HCT116 (cell line): ENCODE measurements at regions not wholly inside any gene's neighbourhood (a gene's known extent, or its start where the extent isn't known, plus 50 kb on each side); places are given as distances from the start of the nearest gene placed in this dataset.

Experiments
- ATAC-seq: fragments of 200-7000 bp; cut with Tn5 transposase; 2 replicates; pipeline ENCODE4 v1.9.1; 2020; ENCODE audit warnings: mild to moderate bottlenecking, moderate library complexity
- BruUV-seq: library from RNA; stranded (reverse); fragments of 400-500 nt; replicated peaks from 2 replicates; lab custom pipeline; 2021; lab: Mats Ljungman, UMichigan
- CTCF ChIA-PET: fragments of 300-600 bp; sonication (Branson Sonifier 250); formaldehyde crosslinking; loops from one replicate; lab custom pipeline; 2021; ENCODE audit warnings: antibody characterized with exemption; lab: Charles Lee
- POLR2A ChIA-PET: fragments of 300-600, 350-600 bp; sonication (Branson Sonifier 250); formaldehyde crosslinking; loops from one replicate; lab custom pipeline; 2021; ENCODE audit warnings: antibody characterized with exemption; lab: Charles Lee
- RAD21 ChIA-PET, 2 experiments: fragments of 300-600 bp; sonication (Branson Sonifier 250); formaldehyde crosslinking; loops; one replicate each; lab custom pipeline; 2023; ENCODE audit warnings: low total read pairs in 2 of 2; ENCODE audit not compliant: uncharacterized antibody in 2 of 2, unreplicated experiment in 2 of 2, low non-redundant PET in 1 of 2; lab: Charles Lee
- DNase-seq: peaks from one replicate; pipeline ENCODE4 v3.0.0-alpha.2; 2010; ENCODE audit warnings: low read depth, low spot score
- H2AFZ ChIP-seq: fragments of 200-600 bp; shearing (Covaris generic), sonication (generic); 2 replicates; pipeline ENCODE4 v1.6.1; 2017; ENCODE audit warnings: low read depth, mixed run types, mixed read lengths, antibody characterized with exemption, low read length; ENCODE audit not compliant: poor library complexity, severe bottlenecking
- H3K27ac ChIP-seq: 2 replicates; pipeline ENCODE4 v1.5.1; 2012; ENCODE audit warnings: low read depth, low read length
- H3K27me3 ChIP-seq: fragments of 200-600 bp; sonication (generic); 2 replicates; pipeline ENCODE4 v1.6.1; 2016; ENCODE audit warnings: mixed run types, low read length, mixed read lengths; ENCODE audit not compliant: insufficient read depth
- H3K36me3 ChIP-seq, 2 experiments: fragments of 200-500 bp in 1 of 2; fragments of 200-600 bp in 1 of 2; sonication (Bioruptor generic) in 1 of 2; sonication (generic) in 1 of 2; 2 replicates each; pipeline versions ENCODE4 v1.5.1 to v1.6.1; 2014 to 2016; ENCODE audit warnings: low read length in 2 of 2, inconsistent platforms in 1 of 2, mixed read lengths in 1 of 2, mixed run types in 1 of 2; ENCODE audit not compliant: insufficient read depth in 2 of 2, control insufficient read depth in 1 of 2
- H3K4me1 ChIP-seq, 2 experiments: fragments of 200-600 bp in 1 of 2; sonication (generic) in 1 of 2; 2 replicates each; pipeline versions ENCODE4 v1.5.1 to v1.6.1; 2012 to 2017; ENCODE audit warnings: low read length in 2 of 2, inconsistent platforms in 1 of 2, mild to moderate bottlenecking in 1 of 2, mixed read lengths in 1 of 2, mixed run types in 1 of 2, moderate library complexity in 1 of 2; ENCODE audit not compliant: insufficient read depth in 2 of 2, control insufficient read depth in 1 of 2
- H3K4me2 ChIP-seq: fragments of 200-600 bp; sonication (generic); 2 replicates; pipeline ENCODE4 v1.6.1; 2017; ENCODE audit warnings: mixed run types, low read length, mixed read lengths
- H3K4me3 ChIP-seq, 2 experiments: fragments of 200-600 bp in 1 of 2; sonication (generic) in 1 of 2; replicated peaks in 1 of 2; 2 replicates each; pipeline ENCODE4 v1.5.1; 2011 to 2016; ENCODE audit warnings: low read length in 2 of 2, control low read depth in 1 of 2, low read depth in 1 of 2, mild to moderate bottlenecking in 1 of 2, mixed read lengths in 1 of 2, mixed run types in 1 of 2
- H3K79me2 ChIP-seq: fragments of 200-600 bp; sonication (generic); 2 replicates; pipeline ENCODE4 v1.6.1; 2017; ENCODE audit warnings: mild to moderate bottlenecking, mixed run types, low read length, moderate library complexity, mixed read lengths; ENCODE audit not compliant: insufficient read depth
- H3K9ac ChIP-seq: fragments of 200-600 bp; sonication (generic); 2 replicates; pipeline ENCODE4 v1.6.1; 2016; ENCODE audit warnings: low read length, mixed read lengths
- H3K9me2 ChIP-seq: fragments of 200-600 bp; sonication (generic), shearing (Covaris generic); 2 replicates; pipeline ENCODE4 v1.6.1; 2017; ENCODE audit warnings: mixed run types, mild to moderate bottlenecking, moderate library complexity; ENCODE audit not compliant: insufficient read depth
- H3K9me3 ChIP-seq, 2 experiments: fragments of 200-500 bp in 1 of 2; fragments of 200-600 bp in 1 of 2; sonication (Bioruptor generic) in 1 of 2; sonication (generic) in 1 of 2; 2 replicates each; pipeline ENCODE4 v1.6.1; 2014 to 2017; ENCODE audit warnings: low read length in 2 of 2, mixed read lengths in 2 of 2, inconsistent platforms in 1 of 2, low read depth in 1 of 2, mild to moderate bottlenecking in 1 of 2, mixed run types in 1 of 2, moderate library complexity in 1 of 2; ENCODE audit not compliant: control insufficient read depth in 1 of 2, insufficient read depth in 1 of 2
- H4K20me1 ChIP-seq: fragments of 200-600 bp; sonication (generic), shearing (Covaris generic); 2 replicates; pipeline ENCODE4 v1.6.1; 2017; ENCODE audit warnings: mixed run types, mild to moderate bottlenecking, moderate library complexity; ENCODE audit not compliant: insufficient read depth
- CBX3 ChIP-seq: IDR thresholded peaks from 2 replicates; pipeline ENCODE4 v1.6.1; 2012; ENCODE audit warnings: low read depth
- CTCF ChIP-seq, 3 experiments: fragments of 200-600 bp in 1 of 3; sonication (generic) in 1 of 3; IDR thresholded peaks in 2 of 3; conservative IDR thresholded peaks in 1 of 3; 2 replicates each; pipeline ENCODE4 v1.5.1; 2012 to 2017; ENCODE audit warnings: low read depth in 2 of 3, low read length in 2 of 3, antibody characterized with exemption in 1 of 3, borderline replicate concordance in 1 of 3, control low read depth in 1 of 3, mild to moderate bottlenecking in 1 of 3, mixed read lengths in 1 of 3, mixed run types in 1 of 3, moderate library complexity in 1 of 3; ENCODE audit not compliant: insufficient read depth in 1 of 3
- ELF1 ChIP-seq: IDR thresholded peaks from 2 replicates; pipeline ENCODE4 v1.6.1; 2012; ENCODE audit warnings: low read depth, borderline replicate concordance
- EZH2 ChIP-seq: fragments of 200-600 bp; sonication (generic); IDR thresholded peaks from 2 replicates; pipeline ENCODE4 v1.6.1; 2017; ENCODE audit warnings: antibody characterized with exemption, mixed run types
- EZH2phosphoT487 ChIP-seq: fragments of 200-600 bp; IDR thresholded peaks from 2 replicates; pipeline ENCODE4 v1.6.1; 2018; ENCODE audit warnings: antibody characterized with exemption, borderline replicate concordance
- JUND ChIP-seq: IDR thresholded peaks from 2 replicates; pipeline ENCODE4 v1.6.1; 2012
- POLR2AphosphoS5 ChIP-seq: IDR thresholded peaks from 2 replicates; pipeline ENCODE4 v1.6.1; 2011; ENCODE audit warnings: mild to moderate bottlenecking, low read depth, low read length, moderate library complexity
- REST ChIP-seq: IDR thresholded peaks from 2 replicates; pipeline ENCODE4 v1.6.1; 2012; ENCODE audit warnings: low read depth
- SIN3A ChIP-seq: IDR thresholded peaks from 2 replicates; pipeline ENCODE4 v1.6.1; 2012; ENCODE audit warnings: low read depth
- SP1 ChIP-seq: IDR thresholded peaks from 2 replicates; pipeline ENCODE4 v1.6.1; 2012; ENCODE audit warnings: low read depth
- TCF7L2 ChIP-seq: IDR thresholded peaks from 2 replicates; pipeline ENCODE4 v1.7.0; 2011; ENCODE audit warnings: borderline replicate concordance, inconsistent platforms; ENCODE audit not compliant: insufficient read depth, insufficient read length; ENCODE audit errors: extremely low read depth
- ZNF274 ChIP-seq: fragments of 200-500 bp; sonication (Bioruptor generic); IDR thresholded peaks from 2 replicates; pipeline ENCODE4 v1.6.1; 2014; ENCODE audit warnings: mild to moderate bottlenecking, low read depth, low read length, inconsistent platforms
- intact Hi-C: fragments of 100-400 bp; cut with micrococcal nuclease; formaldehyde crosslinking; loops from 2 replicates; pipeline ENCODE4 v1.10.0; 2022
- TF ChIP-seq, protein P1 (sequence below): IDR thresholded peaks from 2 replicates; pipeline ENCODE4 v1.6.1; 2012
- TF ChIP-seq, protein P2 (sequence below): IDR thresholded peaks from 2 replicates; pipeline ENCODE4 v1.6.1; 2011; ENCODE audit warnings: mild to moderate bottlenecking, low read length, moderate library complexity; ENCODE audit not compliant: insufficient replicate concordance; ENCODE audit errors: extremely low read depth

- H3K9ac ChIP-seq = no peak overlapping the region
- H3K4me3 ChIP-seq = no peak overlapping the region
- intact Hi-C loops = no loop called here
- no peaks in the 10 kb centered on the region for H3K36me3 ChIP-seq
- no peak for TF ChIP-seq JUND
- TF ChIP-seq EZH2phosphoT487 = no peak
- TF ChIP-seq REST = no peak
- TF ChIP-seq, protein P1, sequence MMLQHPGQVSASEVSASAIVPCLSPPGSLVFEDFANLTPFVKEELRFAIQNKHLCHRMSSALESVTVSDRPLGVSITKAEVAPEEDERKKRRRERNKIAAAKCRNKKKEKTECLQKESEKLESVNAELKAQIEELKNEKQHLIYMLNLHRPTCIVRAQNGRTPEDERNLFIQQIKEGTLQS = no peak
- no peak for TF ChIP-seq EZH2
- TF ChIP-seq TCF7L2 = no peak
- TF ChIP-seq ZNF274 = no peak
- TF ChIP-seq POLR2AphosphoS5 = no peak
- TF ChIP-seq ELF1 = no peak
- TF ChIP-seq SIN3A = no peak
- TF ChIP-seq CTCF (IDR thresholded peaks at IDR 0.05 in 2 of 3, conservative IDR thresholded peaks at IDR 0.05 in 1 of 3; ENCODE audit: borderline replicate concordance in 1 of 3, insufficient read depth in 1 of 3, low read depth in 2 of 3, low read length in 2 of 3) = no peak
- TF ChIP-seq, protein P2, sequence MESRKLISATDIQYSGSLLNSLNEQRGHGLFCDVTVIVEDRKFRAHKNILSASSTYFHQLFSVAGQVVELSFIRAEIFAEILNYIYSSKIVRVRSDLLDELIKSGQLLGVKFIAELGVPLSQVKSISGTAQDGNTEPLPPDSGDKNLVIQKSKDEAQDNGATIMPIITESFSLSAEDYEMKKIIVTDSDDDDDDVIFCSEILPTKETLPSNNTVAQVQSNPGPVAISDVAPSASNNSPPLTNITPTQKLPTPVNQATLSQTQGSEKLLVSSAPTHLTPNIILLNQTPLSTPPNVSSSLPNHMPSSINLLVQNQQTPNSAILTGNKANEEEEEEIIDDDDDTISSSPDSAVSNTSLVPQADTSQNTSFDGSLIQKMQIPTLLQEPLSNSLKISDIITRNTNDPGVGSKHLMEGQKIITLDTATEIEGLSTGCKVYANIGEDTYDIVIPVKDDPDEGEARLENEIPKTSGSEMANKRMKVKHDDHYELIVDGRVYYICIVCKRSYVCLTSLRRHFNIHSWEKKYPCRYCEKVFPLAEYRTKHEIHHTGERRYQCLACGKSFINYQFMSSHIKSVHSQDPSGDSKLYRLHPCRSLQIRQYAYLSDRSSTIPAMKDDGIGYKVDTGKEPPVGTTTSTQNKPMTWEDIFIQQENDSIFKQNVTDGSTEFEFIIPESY = no peak
- no peak for TF ChIP-seq SP1
- no peak for TF ChIP-seq CBX3
- no peaks in the 10 kb centered on the region for H3K9me2 ChIP-seq
- ChIA-PET POLR2A (no interaction called here), CTCF (no interaction called here), RAD21 (no interaction called here)
- no peak for DNase-seq
- H3K27ac ChIP-seq = no peak overlapping the region
- no peaks in the 10 kb centered on the region for H3K79me2 ChIP-seq
- no peaks in the 10 kb centered on the region for H3K27me3 ChIP-seq
- BruUV-seq = no TSS peak
- H3K4me1 ChIP-seq = peaks cover 3 to 19% of the 10 kb centered on the region in 2 experiments
- no peak for ATAC-seq
- H3K4me2 ChIP-seq = no peak overlapping the region
- no peak overlapping the region for H2AFZ ChIP-seq
- H4K20me1 ChIP-seq = no peaks in the 10 kb centered on the region
- H3K9me3 ChIP-seq = no peaks in the 10 kb centered on the region
Measured at GRCh38 chr10:21421016-21421415, 104.5 kb downstream of the SKIDA1 start.
